DMS153 treated with DMSO at 0.1 percent for 48 hours (cell line): ENCODE measurements at regions not wholly inside any gene's neighbourhood (a gene's known extent, or its start where the extent isn't known, plus 50 kb on each side); places are given as distances from the start of the nearest gene placed in this dataset.
"Not testable (repeated sequence)": the region's sequence is repeated elsewhere in the genome, so short reads cannot be mapped to it uniquely, and the experiment has no call there.

Source experiments
- DNase-seq: peaks from one replicate; lab custom pipeline; 2025; ENCODE audit not compliant: unreplicated experiment; lab: John Stamatoyannopoulos, UW

DNA sequence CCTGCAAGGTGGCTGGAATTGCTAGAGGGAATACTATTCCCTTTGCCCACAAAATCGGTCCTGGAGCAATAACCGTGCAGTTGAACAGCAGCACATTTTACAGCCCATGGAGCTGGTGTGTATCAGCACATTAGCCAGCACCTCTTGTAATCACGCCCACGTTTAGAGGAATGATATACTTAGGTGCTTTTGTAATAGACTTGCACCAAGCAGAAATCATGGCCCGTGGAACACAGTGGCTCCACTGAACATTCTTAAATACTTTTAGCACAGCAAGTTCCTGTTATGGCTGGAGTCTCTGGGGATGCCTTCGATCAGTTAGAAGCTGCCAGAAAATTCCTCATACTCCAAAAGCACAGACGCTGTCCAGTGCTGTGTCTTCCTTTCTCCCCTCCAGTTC, 218.1 kb upstream of the FAM78B start:
- DNase-seq, result no peak

DNA sequence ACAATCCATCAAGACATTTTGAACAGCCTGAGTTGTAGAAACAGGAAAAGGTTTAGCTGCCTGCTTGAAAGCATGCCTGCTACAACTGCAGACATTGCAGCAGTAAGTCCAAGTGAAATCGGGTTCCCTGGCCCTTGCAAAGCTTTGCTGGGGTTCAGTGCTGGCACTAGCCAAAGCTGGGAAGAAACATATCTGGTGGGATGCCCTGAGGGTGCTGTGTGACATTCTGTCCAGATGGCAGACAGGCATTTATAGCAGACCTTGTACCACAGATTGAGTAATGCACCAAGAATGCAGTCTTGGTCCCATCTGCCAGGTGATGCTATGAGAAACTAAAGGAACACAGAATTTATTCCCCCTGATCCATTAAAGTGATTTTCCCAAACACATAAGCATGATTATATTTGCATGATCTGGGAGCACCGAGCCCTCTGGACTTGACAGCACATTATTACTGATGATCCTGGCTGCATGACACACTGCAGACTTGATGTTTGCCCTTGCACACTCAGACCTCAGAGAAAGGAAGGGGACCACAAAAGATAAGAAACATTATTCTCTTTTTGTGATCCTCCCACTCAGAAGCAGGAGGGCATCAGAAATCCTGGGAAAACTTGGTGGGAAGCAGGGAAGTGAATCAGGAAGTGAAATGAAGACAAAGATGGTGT, 223.7 kb upstream of the FAM78B start:
- no peak for DNase-seq

DNA sequence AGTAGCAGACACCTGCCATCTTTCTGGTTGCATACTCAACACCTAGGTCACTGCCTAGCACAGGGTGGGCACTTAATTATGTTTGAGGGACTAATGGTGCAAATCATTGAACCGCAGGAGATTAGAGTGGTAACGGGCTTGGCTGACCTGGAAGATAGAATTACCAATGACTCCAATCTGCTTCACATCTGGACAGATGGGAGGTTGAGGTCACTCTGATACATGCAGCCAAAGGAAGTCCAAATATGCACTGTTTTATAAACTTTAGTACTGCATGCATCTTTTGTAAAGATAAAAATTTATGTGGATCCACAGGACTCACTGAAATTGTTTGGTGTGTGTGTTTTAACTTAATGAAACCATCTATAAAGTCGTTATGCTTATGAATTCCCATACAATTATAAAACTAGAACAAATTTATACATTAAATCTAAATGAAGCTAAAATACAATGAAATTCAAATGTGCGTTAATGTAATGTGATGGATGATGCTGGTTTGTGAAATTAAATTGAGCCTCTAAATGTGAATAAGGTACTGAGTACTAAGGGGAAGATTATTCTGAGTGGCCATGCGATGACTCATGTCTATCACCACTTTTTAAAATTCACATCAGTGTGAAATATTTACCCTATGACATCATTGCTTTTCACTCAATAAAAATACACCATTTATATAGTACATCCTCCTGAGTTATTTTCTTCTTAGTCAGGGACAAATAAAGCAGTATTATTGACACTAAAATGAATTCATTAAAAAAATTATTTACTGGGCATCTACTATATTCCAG, 224.7 kb upstream of the FAM78B start:
- no peak for DNase-seq

DNA sequence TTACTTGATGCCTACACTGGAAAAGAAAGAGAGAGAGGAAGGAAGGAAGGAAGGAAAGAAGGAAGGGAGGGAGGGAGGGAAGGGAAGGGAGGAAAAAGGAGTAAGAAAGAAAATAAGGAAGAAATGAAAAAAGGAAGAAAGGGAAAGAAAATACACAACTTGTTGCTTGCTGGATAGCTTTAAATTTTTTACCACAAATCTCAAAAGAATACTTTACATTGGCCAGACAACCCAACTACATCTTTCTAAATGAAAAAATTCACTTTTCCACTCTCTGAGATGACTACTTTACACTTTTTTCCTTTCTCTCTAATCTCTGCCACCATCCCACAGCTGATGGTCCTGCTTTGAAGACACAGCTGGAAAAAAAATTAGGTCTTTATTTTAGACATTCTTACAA, 228.9 kb upstream of the FAM78B start:
- DNase-seq, result no peak

DNA sequence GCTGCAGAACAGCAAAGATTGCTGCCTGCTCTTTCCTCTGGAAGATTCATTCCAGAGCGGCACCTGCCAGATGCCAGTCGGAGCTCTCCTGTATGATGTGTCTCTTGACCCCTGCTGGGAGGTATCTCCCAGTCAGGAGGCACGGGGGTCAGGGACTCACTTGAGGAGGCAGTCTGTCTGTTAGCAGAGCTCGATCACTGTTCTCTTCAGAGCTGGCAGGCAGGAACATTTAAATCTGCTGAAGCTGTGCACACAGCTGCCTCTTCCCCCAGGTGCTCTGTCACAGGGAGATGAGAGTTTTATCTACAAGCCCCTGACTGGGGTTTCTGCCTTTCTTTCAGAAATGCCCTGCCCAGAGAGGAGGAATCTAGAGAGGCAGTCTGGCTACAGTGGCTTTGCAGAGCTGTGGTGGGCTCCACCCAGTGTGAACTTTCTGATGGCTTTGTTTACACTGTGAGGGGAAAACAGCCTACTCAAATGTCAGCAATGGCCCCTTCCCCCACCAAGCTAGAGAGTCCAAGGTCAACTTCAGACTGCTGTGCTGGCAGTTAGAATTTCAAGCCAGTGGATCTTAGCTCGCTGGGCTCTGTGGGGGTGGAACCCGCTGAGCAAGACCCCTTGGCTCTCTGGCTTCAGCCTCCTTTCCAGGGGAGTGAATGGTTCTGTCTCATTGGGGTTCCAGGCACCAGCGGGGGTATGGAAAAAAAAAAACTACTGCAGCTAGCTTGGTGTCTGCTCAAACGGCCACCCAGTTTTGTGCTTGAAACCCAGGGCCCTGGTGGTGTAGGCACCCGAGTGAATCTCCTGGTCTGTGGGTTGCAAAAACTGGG, 242.7 kb upstream of the FAM78B start:
- not testable (repeated sequence) for DNase-seq

DNA sequence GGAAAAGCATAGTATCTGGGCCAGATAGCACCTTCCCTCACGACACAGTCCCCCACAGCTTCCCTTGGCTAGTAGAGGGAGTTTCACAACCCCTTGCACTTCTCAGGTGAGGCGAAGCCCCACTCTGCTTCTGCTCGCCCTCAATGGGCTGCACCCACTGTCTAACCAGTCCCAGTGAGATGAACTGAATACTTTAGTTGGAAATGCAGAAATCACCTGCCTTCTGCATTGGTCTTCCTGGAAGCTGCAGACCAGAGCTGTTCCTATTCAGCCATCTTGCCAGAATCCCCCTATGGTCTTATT, 243.2 kb upstream of the FAM78B start:
- no peak for DNase-seq

DNA sequence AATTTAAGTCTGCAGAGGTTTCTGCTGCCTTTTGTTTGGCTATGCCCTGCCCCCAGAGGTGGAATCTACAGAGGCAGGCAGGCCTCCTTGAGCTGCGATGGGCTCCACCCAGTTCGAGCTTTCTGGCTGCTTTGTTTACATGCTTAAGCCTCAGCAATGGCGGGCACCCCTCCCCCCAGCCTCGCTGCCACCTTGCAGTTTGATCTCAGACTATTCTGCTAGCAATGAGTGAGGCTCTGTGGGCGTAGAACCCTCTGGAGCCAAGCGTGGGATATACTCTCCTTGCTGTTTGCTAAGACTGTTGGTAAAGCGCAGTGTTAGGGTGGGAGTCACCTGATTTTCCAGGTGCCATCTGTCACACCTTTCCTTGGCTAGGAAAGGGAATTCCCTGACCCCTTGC, 250.0 kb upstream of the FAM78B start:
- not testable (repeated sequence) for DNase-seq

DNA sequence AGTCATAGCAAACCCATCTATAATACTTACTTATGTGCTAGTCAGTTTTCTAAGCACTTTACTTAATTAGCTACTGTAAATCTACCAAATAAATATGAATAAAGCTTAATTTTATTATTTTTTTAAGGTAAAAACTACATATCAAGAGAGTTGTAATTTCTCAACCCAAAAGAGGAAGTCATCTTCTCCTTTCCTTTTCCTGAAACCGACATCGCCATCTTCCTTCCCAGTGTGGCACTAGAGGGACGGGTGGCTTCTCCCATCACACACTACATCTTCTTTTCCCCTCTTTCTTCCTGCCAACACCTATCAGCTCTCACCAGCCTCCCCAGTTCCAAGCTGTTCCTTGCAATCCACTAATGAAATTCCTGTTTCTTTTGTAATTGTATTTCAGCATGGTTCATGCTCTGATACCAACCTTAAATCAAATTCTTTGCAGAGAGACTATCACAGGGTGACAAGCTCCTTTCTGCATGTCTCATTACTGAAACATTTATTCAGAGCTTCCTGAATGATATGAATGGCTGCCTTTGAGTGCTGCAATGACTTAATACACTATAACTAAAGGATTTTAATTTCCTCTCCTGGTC, 251.6 kb upstream of the FAM78B start:
- no peak for DNase-seq

DNA sequence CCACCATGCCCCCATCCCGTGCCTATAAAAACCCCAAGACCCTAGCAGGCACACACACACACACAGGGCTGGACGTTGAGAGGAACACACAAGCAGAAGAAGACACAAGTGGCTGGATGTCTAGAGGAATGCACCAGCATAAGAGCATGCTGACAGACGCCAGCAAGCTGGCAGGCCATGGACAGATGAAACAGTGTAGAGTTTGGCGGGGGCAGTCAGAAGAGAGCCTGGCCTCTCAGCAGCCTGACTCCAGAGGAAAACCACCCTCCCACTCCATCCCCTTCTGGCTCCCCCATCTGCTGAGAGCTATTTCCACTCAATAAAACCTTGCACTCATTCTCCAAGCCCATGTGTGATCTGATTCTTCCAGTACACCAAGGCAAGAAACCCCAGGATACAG, 255.8 kb upstream of the FAM78B start:
- DNase-seq, result not testable (repeated sequence)

DNA sequence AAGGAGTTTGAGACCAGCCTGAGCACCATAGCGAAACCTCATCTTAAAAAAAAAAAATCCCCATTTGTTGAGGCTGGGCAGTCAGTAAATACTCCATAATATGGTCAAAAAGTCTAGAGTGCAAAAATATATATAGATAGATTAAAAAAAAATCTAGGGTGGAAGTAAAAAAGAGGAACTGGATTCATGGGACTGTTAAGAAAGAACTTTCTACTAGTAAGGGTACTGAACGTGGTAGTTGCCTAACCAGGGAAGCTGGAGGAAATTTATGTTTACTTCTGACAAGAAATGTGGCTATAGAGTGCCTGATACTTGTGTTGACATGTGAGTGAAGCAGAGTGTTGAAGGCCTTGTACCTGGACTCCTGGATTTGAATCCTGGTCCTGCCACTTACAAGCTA, 265.9 kb upstream of the FAM78B start:
- no peak for DNase-seq

DNA sequence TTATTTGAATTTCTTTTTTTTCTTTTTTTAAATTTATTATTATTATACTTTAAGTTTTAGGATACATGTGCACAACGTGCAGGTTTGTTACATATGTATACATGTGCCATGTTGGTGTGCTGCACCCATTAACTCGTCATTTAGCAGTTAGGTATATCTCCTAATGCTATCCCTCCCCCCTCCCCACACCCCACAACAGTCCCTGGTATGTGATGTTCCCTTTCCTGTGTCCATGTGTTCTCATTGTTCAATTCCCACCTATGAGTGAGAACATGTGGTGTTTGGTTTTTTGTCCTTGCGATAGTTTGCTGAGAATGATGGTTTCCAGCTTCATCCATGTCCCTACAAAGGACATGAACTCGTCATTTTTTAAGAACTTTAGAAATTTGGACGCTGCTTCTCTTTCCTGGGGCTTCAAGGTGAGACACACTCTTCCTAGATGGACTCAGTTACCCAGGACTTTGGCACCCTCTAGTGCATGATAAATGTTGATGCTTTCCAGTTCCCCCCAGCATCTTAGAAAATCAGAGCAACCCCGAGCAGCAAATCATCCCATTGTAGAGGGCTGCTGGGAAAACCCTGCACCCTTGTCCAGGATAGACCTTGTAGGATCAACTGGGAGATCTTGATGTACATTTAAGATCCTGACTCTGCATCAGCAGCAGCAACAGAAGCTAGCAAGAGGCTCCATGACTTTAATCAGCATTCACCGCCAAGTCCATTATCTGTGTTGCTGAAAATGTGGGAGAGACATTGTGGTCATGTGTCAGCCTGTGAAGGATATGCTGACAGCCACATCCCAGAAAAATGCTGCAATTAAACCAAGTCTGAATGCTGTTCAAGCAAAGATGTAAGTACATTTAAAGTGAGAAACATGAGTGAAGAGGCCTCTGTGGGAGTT, 266.9 kb upstream of the FAM78B start:
- DNase-seq, result peak; percentile 19

DNA sequence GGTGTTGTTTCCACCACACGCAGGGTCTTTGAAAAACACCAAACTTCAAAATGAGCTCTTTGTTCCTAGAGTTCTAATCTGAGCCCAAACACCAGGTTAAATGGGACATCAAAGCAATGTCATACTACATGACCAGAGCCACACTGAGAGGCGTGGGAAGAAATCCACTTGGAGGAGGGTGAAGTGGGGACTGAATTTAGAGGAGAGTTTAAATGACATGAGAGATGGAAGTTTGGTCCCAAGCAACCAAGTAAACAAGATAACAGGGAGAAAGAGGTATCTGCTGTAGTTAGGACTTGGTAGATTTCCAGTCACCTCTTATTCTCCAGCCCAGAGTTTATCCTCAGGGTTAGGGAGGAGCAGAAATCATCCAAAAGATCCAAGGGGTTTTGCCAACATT, 290.9 kb upstream of the FAM78B start:
- DNase-seq, result no peak

DNA sequence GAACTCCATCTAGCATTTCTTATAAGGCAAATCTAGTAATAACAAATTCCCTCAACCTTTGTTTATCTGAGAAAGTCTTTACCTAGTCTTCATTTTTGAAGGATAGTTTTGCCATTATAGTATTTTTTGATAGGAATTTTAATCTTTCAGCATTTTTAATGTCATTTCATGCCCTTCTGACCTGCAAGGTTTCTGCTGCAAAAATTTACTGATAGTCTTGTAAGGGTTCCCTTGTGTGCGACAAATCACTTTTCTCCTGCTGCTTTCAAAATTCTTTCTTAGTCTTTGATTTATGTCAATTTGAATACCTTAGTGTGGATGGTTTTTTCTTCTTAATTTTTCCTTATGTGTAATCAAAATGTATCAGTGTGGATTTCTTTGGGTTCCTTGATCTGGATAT, 297.5 kb upstream of the FAM78B start:
- no peak for DNase-seq

DNA sequence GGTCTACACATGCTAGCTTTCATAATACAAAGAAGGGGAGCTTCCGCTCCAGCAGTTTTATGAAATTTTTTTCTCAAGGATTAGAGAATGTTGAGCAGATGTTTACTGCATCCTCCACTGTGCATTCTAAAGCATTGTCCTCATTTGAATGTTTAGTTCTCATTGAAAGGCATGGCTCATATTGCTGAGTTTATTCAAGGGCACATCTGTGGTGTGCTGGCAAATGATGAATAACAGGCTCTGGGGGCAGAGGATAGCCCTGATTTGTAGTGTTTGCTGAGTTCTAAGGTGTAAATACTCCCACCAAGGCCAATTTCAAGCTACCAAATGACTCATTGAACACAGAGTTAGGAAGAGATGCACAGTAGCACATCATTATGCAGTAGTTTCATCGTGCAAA, 303.2 kb upstream of the FAM78B start:
- no peak for DNase-seq

DNA sequence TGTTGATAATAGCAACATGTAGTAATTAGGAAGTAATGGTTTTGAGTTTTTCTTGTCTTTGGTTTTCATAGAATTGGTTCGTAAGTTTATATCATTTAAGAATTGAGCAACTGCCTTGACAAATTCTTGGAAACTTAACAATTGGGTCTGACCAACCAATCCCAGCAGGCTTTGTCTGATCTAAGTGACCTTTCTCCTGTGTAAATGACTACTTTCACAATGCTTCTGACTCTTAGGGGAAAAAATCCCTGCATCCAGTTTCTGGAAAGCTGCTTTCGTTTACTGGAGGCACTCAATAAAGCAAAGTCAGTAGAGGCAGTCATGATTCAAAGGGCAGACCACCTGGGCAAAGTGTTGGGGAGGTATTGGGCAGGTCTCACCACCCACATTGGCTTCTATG, 303.6 kb upstream of the FAM78B start:
- DNase-seq, result no peak

DNA sequence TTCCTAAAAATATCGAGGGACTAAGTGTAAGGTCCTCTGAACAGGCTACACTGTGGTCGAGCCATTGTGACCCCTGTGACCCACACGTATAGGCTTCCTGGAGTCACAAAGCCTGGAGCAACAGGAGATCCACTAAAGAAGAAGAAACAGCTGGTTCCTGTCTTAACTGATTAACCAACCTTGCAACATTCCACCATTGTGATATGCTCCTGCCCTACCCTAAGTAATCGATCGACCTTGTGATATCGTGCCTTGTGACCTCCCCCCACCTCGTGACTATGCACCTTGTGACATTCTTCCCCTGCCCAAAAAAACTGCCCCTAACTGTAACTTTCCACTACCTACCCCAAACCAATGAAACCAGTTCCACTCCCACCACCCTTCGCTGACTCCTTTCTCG, 304.6 kb upstream of the FAM78B start:
- no peak for DNase-seq

DNA sequence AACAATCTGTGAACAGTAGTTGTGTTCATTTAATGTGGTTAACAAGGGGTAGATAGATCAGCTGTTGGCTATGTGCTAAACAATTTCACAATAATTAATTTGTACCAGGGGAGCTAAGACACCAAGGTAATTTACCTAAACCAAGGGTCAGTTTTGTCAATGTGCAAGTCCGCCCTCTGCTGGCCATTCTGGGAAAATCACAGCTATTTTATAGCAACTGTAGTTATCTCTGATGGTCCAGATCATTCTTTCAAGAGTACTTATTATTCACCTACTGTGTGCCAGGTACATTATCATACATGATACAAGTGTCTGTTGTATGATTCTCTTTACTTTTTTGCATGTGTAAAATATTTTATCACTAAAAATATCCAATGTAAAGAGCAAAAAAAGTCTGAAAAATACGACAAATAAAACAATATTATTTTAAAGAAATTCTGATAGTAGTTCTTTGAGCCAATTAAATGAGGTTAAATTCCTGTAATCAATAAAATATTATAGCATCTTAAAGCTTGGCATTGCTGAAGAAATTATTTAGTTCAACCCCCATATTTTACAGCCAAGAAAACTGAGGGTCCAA, 312.3 kb upstream of the FAM78B start:
- peak; percentile 37 for DNase-seq

DNA sequence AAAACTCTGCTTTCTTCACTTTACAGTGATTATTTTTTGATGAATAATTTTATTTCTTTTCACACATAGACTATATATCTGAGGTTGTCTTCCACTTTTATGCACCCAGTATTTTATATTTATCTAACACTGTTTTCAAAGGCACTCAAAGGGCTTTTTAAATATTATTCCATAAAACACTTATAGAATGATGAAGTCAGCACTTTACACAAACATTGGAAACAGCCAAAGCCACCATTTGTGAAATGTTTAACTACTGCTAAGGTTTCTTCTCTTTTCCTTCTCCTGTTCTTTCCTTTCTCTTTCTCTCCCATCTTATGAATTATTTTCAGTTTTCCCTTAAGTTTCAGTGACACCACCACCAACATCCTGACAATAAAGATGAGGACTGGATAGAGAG, 317.7 kb upstream of the FAM78B start:
- DNase-seq, result no peak

DNA sequence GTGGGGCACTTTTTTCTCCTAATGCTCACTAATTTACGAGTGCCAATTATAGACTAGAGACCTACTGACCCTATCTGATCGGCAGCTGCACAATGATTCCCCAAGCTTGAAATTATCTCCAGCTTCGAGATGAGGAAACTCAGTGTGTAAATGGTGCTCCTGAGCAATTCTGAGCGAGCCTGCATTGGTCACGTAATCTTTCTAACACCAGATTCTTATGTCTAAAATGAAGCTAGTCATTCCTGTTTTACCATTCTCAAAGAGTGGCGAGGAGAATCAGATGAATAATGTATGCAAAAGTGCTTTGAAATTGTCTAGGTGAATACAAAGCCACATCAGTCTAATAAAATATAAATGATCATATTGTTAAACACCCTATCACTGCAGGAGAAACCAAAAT, 318.1 kb upstream of the FAM78B start:
- DNase-seq, result no peak

DNA sequence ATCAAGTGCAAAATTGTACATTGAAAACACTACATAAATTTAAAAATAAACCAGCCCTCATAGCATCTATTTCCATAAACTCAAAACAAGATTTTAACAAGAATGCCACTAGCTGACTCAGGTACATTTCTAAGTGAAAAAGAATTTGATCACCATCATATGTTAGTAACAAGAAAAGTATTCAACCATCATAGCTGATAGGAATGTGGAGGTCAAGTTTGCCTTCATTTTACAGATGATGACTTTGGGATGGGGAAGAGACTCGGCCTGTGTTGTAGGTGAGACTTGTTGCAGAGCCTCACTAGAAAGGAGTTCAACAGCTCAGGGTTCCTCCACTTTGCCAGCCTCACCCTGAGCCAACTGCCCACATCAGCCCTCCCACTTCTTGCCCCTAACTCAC, 318.8 kb upstream of the FAM78B start:
- no peak for DNase-seq
